Stimulated activated CD8-positive, alpha-beta memory T cell treated with anti-CD3 and anti-CD28 coated beads, Interleukin-4, amount 100 ng/mL, for 24 hours (primary cell): ENCODE measurements at regions not wholly inside any gene's neighbourhood (a gene's known extent, or its start where the extent isn't known, plus 50 kb on each side); places are given as distances from the start of the nearest gene placed in this dataset.
"Not testable (repeated sequence)": the region's sequence is repeated elsewhere in the genome, so short reads cannot be mapped to it uniquely, and the experiment has no call there.

Source experiments
- DNase-seq: peaks from one replicate; pipeline ENCODE4 v3.0.0-alpha.2; 2020; ENCODE audit warnings: low read depth

- no peak for DNase-seq
Observed at GRCh38 chr19:27744926-27745768, 1467.8 kb downstream of the UQCRFS1 start.

GRCh38 chr19:27742041-27742440, 1470.9 kb downstream of the UQCRFS1 start:
- no peak for DNase-seq

GRCh38 chr19:27741236-27741635, 1471.7 kb downstream of the UQCRFS1 start:
- no peak for DNase-seq

- DNase-seq: no peak
Observed at GRCh38 chr19:27740396-27740795, 1472.6 kb downstream of the UQCRFS1 start.

- no peak for DNase-seq
Observed at GRCh38 chr19:27738569-27739193, 1474.3 kb downstream of the UQCRFS1 start.

- no peak for DNase-seq
Observed at GRCh38 chr19:27736225-27736624, 1476.7 kb downstream of the UQCRFS1 start.

- no peak for DNase-seq
Observed at GRCh38 chr19:27735314-27735713, 1477.6 kb downstream of the UQCRFS1 start.

- no peak for DNase-seq
Observed at GRCh38 chr19:27734496-27735220, 1478.3 kb downstream of the UQCRFS1 start.

GRCh38 chr19:27733551-27734266, 1479.2 kb downstream of the UQCRFS1 start:
- no peak for DNase-seq

GRCh38 chr19:27729332-27729731, 1483.6 kb downstream of the UQCRFS1 start:
- no peak for DNase-seq

- no peak for DNase-seq
Observed at GRCh38 chr19:27722625-27723024, 1490.3 kb downstream of the UQCRFS1 start.

GRCh38 chr19:27720155-27720554, 1492.8 kb downstream of the UQCRFS1 start:
- DNase-seq: no peak

- DNase-seq: no peak
Observed at GRCh38 chr19:27719034-27719433, 1493.9 kb downstream of the UQCRFS1 start.

GRCh38 chr19:27718234-27718633, 1494.7 kb downstream of the UQCRFS1 start:
- DNase-seq: no peak

- DNase-seq: no peak
Observed at GRCh38 chr19:27717825-27718224, 1495.1 kb downstream of the UQCRFS1 start.

GRCh38 chr19:27716922-27717321, 1496.0 kb downstream of the UQCRFS1 start:
- DNase-seq: no peak

GRCh38 chr19:27714857-27715256, 1498.1 kb downstream of the UQCRFS1 start:
- DNase-seq: no peak

GRCh38 chr19:27709496-27709895, 1503.5 kb downstream of the UQCRFS1 start:
- no peak for DNase-seq

- not testable (repeated sequence) for DNase-seq
Observed at GRCh38 chr19:27708986-27709385, 1504.0 kb downstream of the UQCRFS1 start.

GRCh38 chr19:27707026-27707425, 1505.9 kb downstream of the UQCRFS1 start:
- DNase-seq: not testable (repeated sequence)

- DNase-seq: no peak
Observed at GRCh38 chr19:27705896-27706295, 1507.1 kb downstream of the UQCRFS1 start.

GRCh38 chr19:27694361-27695055, 1518.4 kb downstream of the UQCRFS1 start:
- no peak for DNase-seq
